Smooth muscle cell (in vitro differentiated cells): ENCODE measurements at regions not wholly inside any gene's neighbourhood (a gene's known extent, or its start where the extent isn't known, plus 50 kb on each side); places are given as distances from the start of the nearest gene placed in this dataset.

Experiments
- DNase-seq: peaks from one replicate; lab custom pipeline; 2025; ENCODE audit not compliant: unreplicated experiment; lab: John Stamatoyannopoulos, UW
- H2AFZ ChIP-seq: fragments of 200-600 bp; sonication (generic); 2 replicates; pipeline ENCODE4 v1.6.0; 2016; ENCODE audit warnings: antibody characterized with exemption, low read depth, mild to moderate bottlenecking
- H3F3A ChIP-seq: fragments of 200-600 bp; sonication (generic); 2 replicates; pipeline ENCODE4 v1.6.0; 2017; ENCODE audit warnings: antibody characterized with exemption, low read depth
- H3K27ac ChIP-seq: fragments of 200-600 bp; sonication (generic); 2 replicates; pipeline ENCODE4 v1.5.1; 2016; ENCODE audit warnings: low read depth, mild to moderate bottlenecking
- H3K27me3 ChIP-seq: fragments of 200-600 bp; sonication (generic); 2 replicates; pipeline ENCODE4 v1.6.1; 2016; ENCODE audit warnings: low read depth, mild to moderate bottlenecking
- H3K36me3 ChIP-seq: fragments of 200-600 bp; sonication (generic); 2 replicates; pipeline ENCODE4 v1.5.1; 2016; ENCODE audit warnings: low read depth
- H3K4me1 ChIP-seq: fragments of 200-600 bp; sonication (generic); 2 replicates; pipeline ENCODE4 v1.5.1; 2016; ENCODE audit warnings: low read depth
- H3K4me2 ChIP-seq: fragments of 200-600 bp; sonication (generic); 2 replicates; pipeline ENCODE4 v1.6.0; 2016; ENCODE audit warnings: mild to moderate bottlenecking
- H3K4me3 ChIP-seq: fragments of 200-600 bp; sonication (generic); 2 replicates; pipeline ENCODE4 v1.5.1; 2016; ENCODE audit warnings: mild to moderate bottlenecking
- H3K79me2 ChIP-seq: fragments of 200-600 bp; sonication (generic); 2 replicates; pipeline ENCODE4 v1.6.0; 2016; ENCODE audit warnings: low read depth, mild to moderate bottlenecking
- H3K9ac ChIP-seq: fragments of 200-600 bp; sonication (generic); 2 replicates; pipeline ENCODE4 v1.6.0; 2016; ENCODE audit warnings: low read depth
- H3K9me3 ChIP-seq: fragments of 200-600 bp; sonication (generic); replicated peaks from 2 replicates; pipeline ENCODE4 v1.5.1; 2016; ENCODE audit warnings: low read depth
- H4K20me1 ChIP-seq: fragments of 200-600 bp; sonication (generic); 2 replicates; pipeline ENCODE4 v1.6.0; 2016; ENCODE audit warnings: low read depth
- CTCF ChIP-seq: fragments of 200-600 bp; sonication (generic); IDR thresholded peaks from 2 replicates; pipeline ENCODE4 v1.5.1; 2017; ENCODE audit warnings: borderline replicate concordance, mild to moderate bottlenecking, antibody characterized with exemption; ENCODE audit not compliant: insufficient read depth, poor library complexity, severe bottlenecking
- WGBS: methylation state at CpG from one replicate; pipeline ENCODE4 v1.1.7; 2016; ENCODE audit warnings: low lambda C conversion rate; 5-methylcytosine and 5-hydroxymethylcytosine counted together

- Histone ChIP-seq H2AFZ (no peak overlapping the region), H3K36me3 (no peaks in the 10 kb centered on the region), H3K27me3 (peaks cover 71% of the 10 kb centered on the region), H3K4me3 (no peak overlapping the region), H3K9me3 (no peaks in the 10 kb centered on the region), H3K79me2 (no peaks in the 10 kb centered on the region), H3F3A (no peaks in the 10 kb centered on the region), H3K9ac (no peak overlapping the region), H3K4me1 (no peaks in the 10 kb centered on the region), H3K4me2 (no peak overlapping the region), H3K27ac (no peak overlapping the region), H4K20me1 (no peaks in the 10 kb centered on the region)
- TF ChIP-seq CTCF = no peak
- 89% methylated on average over 10 of the region's 10 CpGs for WGBS
- no peak for DNase-seq
These were observed 602.9 kb downstream of the TYW1 start for GRCh38 chr7:67599331-67600062.

GRCh38 chr7:67602246-67602887 lies 605.7 kb downstream of the TYW1 start:
- 93% methylated on average over 12 of the region's 12 CpGs for WGBS
- Histone ChIP-seq H3K4me1 (no peaks in the 10 kb centered on the region), H2AFZ (no peak overlapping the region), H3K4me2 (no peak overlapping the region), H3K9ac (no peak overlapping the region), H4K20me1 (no peaks in the 10 kb centered on the region), H3K27me3 (peaks cover 45% of the 10 kb centered on the region), H3K4me3 (no peak overlapping the region), H3F3A (no peaks in the 10 kb centered on the region), H3K9me3 (no peaks in the 10 kb centered on the region), H3K27ac (no peak overlapping the region), H3K79me2 (no peaks in the 10 kb centered on the region), H3K36me3 (no peaks in the 10 kb centered on the region)
- no peak for DNase-seq
- TF ChIP-seq CTCF = no peak

- no peaks in the 10 kb centered on the region for H3K4me1 ChIP-seq
- H3K36me3 ChIP-seq = no peaks in the 10 kb centered on the region
- no peak overlapping the region for H3K4me3 ChIP-seq
- H3K4me2 ChIP-seq = no peak overlapping the region
- no peak for TF ChIP-seq CTCF
- peaks cover 38% of the 10 kb centered on the region for H3K27me3 ChIP-seq
- no peak overlapping the region for H3K9ac ChIP-seq
- H3K79me2 ChIP-seq = no peaks in the 10 kb centered on the region
- H4K20me1 ChIP-seq = no peaks in the 10 kb centered on the region
- no peaks in the 10 kb centered on the region for H3K9me3 ChIP-seq
- H3K27ac ChIP-seq = no peak overlapping the region
- no peaks in the 10 kb centered on the region for H3F3A ChIP-seq
- no peak overlapping the region for H2AFZ ChIP-seq
- 88% methylated on average over 2 of the region's 2 CpGs for WGBS
- DNase-seq = no peak
These were observed 608.1 kb downstream of the TYW1 start for GRCh38 chr7:67604461-67605386.
